Heart left ventricle (tissue), 13 donors: ENCODE measurements at regions not wholly inside any gene's neighbourhood (a gene's known extent, or its start where the extent isn't known, plus 50 kb on each side); places are given as distances from the start of the nearest gene placed in this dataset.

Experiments used
- POLR2A ChIP-seq, 2 donors: fragments of 450-650 bp; IDR thresholded peaks; one replicate each; pipeline ENCODE4 v1.6.1; 2017; ENCODE audit warnings: antibody characterized with exemption in 2 of 2, mild to moderate bottlenecking in 2 of 2, moderate library complexity in 2 of 2
- TF ChIP-seq, protein P1 (sequence below), 12 donors: fragments of 200-600 bp; sonication (generic) in 4 of 12; IDR thresholded peaks; one replicate each; pipeline versions ENCODE4 v1.5.0 to v1.8.0; 2018 to 2022; ENCODE audit warnings: antibody characterized with exemption in 12 of 12, mild to moderate bottlenecking in 5 of 12
- donor health status: ischemic (EF 13 %, LVEDD 7.1; RV severe dilation, severe dysfunction).
- donor health status: DM: no; HTN: yes; CAD: no.
- donor health status: DM: no; HTN: no; CAD: no.
- donor health status: ischemic (EF 25% LVEDD 6.9; RV normal size, moderate dysfunction).
- donor health status: ischemic (EF 25% LVEDD 5.7; RV mildly dilated, moderate dysfunction).
- donor health status: ischemic (EF 35%, LVEDD 5.7; RV mildly dilated, moderate dysfunction).
- donor health status: nonischemic (EF 11% LVEDD 7.7; RV severe dilation, severe dysfunction).
- donor health status: DM: yes; HTN: yes; CAD: no.
- donor health status: PGD.
- donor health status: ischemic (EF 29% LVEDD 5.4; RV normal size, mild dysfunction).
- donor health status: nonischemic (EF 23%, LVEDD 6.1; RV moderate dilation, normal function).

DNA sequence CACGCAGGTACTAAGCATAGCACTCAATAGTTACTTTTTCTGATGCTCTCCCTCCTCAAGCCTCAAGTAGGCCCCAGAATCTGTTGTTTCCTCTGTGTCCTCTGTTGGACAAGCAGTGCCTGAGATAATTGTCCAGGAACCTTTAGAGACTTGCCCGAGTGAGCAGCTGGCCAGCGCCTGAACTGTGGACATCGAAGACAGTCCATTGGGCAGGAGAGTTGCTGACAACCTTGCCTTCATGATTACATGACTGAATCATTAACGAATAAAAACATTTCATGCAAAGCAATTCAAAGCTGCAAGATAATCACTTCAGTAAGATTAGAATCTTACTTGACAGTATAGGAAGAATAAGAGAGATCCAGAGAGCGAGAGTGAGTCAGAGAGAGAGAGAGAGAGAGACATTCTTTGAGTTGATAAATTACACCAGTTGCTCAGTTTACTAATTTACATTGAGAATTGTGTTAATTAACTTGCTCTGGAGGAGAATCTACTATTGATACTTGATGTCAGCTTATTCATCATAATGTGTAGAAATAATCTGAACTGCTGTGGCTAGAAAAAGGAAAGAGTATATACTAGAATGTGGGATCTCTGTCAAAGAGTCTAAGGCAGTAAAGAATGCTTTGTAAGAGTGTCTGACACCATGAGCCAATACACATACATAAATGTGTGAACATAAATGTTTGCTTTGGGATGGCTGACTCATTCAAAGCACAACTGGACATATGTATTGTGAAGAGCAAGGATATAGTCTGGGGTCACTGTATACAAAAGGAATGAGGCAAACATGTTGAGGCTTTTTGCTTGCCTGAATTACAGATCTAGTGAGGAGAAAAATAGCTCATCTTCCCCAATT is 216.0 kb downstream of the ZNF326 start:
- TF ChIP-seq, protein P1, sequence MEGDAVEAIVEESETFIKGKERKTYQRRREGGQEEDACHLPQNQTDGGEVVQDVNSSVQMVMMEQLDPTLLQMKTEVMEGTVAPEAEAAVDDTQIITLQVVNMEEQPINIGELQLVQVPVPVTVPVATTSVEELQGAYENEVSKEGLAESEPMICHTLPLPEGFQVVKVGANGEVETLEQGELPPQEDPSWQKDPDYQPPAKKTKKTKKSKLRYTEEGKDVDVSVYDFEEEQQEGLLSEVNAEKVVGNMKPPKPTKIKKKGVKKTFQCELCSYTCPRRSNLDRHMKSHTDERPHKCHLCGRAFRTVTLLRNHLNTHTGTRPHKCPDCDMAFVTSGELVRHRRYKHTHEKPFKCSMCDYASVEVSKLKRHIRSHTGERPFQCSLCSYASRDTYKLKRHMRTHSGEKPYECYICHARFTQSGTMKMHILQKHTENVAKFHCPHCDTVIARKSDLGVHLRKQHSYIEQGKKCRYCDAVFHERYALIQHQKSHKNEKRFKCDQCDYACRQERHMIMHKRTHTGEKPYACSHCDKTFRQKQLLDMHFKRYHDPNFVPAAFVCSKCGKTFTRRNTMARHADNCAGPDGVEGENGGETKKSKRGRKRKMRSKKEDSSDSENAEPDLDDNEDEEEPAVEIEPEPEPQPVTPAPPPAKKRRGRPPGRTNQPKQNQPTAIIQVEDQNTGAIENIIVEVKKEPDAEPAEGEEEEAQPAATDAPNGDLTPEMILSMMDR (IDR thresholded peaks at IDR 0.05): no peak
- no peak for TF ChIP-seq POLR2A (IDR thresholded peaks at IDR 0.05)
